DND-41 (cell line): ENCODE measurements at regions not wholly inside any gene's neighbourhood (a gene's known extent, or its start where the extent isn't known, plus 50 kb on each side); places are given as distances from the start of the nearest gene placed in this dataset.

Experiments used
- ATAC-seq: fragments of 200-7000 bp; cut with Tn5 transposase; 3 replicates; pipeline ENCODE4 v1.9.1; 2021; ENCODE audit warnings: low read depth; ENCODE audit not compliant: insufficient read depth
- DNase-seq: peaks from one replicate; pipeline ENCODE4 v3.0.0-alpha.2; 2020
- H2AFZ ChIP-seq: 2 replicates; pipeline ENCODE4 v1.6.0; 2012; ENCODE audit warnings: low read depth, low read length
- H3K27ac ChIP-seq: 2 replicates; pipeline ENCODE4 v1.5.1; 2012; ENCODE audit warnings: low read length, inconsistent platforms
- H3K27me3 ChIP-seq: fragments of 200-600 bp; sonication (generic); 2 replicates; pipeline ENCODE4 v1.6.0; 2012; ENCODE audit warnings: low read length, mild to moderate bottlenecking, inconsistent platforms; ENCODE audit not compliant: insufficient read depth, poor library complexity
- H3K36me3 ChIP-seq: 2 replicates; pipeline ENCODE4 v1.5.1; 2012; ENCODE audit warnings: low read length, inconsistent platforms; ENCODE audit not compliant: insufficient read depth
- H3K4me1 ChIP-seq: 2 replicates; pipeline ENCODE4 v1.5.1; 2012; ENCODE audit warnings: mild to moderate bottlenecking, low read length; ENCODE audit not compliant: insufficient read depth
- H3K4me2 ChIP-seq: 2 replicates; pipeline ENCODE4 v1.6.0; 2012; ENCODE audit warnings: mild to moderate bottlenecking, moderate library complexity, low read length, inconsistent platforms; ENCODE audit not compliant: insufficient read depth
- H3K4me3 ChIP-seq, 2 experiments: fragments of 200-600 bp in 1 of 2; shearing (Covaris generic) in 1 of 2; 2 replicates each; pipeline ENCODE4 v1.5.1; 2012 to 2016; ENCODE audit warnings: inconsistent platforms in 2 of 2, low read length in 2 of 2, mild to moderate bottlenecking in 2 of 2, low read depth in 1 of 2, moderate library complexity in 1 of 2
- H3K79me2 ChIP-seq: 2 replicates; pipeline ENCODE4 v1.6.0; 2012; ENCODE audit warnings: low read length, inconsistent platforms; ENCODE audit not compliant: insufficient read depth
- H3K9ac ChIP-seq: 2 replicates; pipeline ENCODE4 v1.6.0; 2012; ENCODE audit warnings: low read depth, mild to moderate bottlenecking, inconsistent platforms, low read length, moderate library complexity
- H3K9me3 ChIP-seq: 2 replicates; pipeline ENCODE4 v1.5.1; 2012; ENCODE audit warnings: low read length, moderate library complexity, mild to moderate bottlenecking, inconsistent platforms; ENCODE audit not compliant: insufficient read depth, severe bottlenecking
- H4K20me1 ChIP-seq: 2 replicates; pipeline ENCODE4 v1.6.0; 2012; ENCODE audit warnings: low read length; ENCODE audit not compliant: insufficient read depth
- EZH2 ChIP-seq: IDR thresholded peaks from 3 replicates; pipeline ENCODE4 v1.6.1; 2012; ENCODE audit warnings: borderline replicate concordance, low read depth, mild to moderate bottlenecking, moderate library complexity, low read length, inconsistent platforms; ENCODE audit not compliant: severe bottlenecking
- TF ChIP-seq, protein P1 (sequence below): IDR thresholded peaks from 2 replicates; pipeline ENCODE4 v1.5.1; 2012; ENCODE audit warnings: borderline replicate concordance, low read length, moderate library complexity, mild to moderate bottlenecking; ENCODE audit not compliant: poor library complexity, severe bottlenecking; ENCODE audit errors: extremely low read depth

DNA sequence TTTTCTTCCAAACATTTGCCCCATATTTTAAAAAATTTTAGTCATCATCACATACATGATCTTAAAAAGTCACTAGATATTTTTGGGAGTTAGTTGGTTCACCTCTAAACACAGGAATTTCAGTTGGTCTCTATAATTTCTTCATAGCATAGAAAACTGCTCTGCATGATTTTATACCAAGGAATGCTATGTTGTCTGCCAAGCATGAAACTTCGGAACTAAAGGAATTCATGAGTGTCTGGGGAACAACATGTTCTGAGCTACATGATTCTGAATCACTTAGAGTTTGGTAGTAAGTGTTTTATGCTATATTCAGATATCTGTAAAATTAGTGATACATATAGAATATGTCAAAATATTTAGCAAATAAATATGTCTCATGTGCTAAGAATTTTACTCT, 957.8 kb downstream of the GATA3 start:
- no peak overlapping the region for H2AFZ ChIP-seq
- H3K4me2 ChIP-seq: no peak overlapping the region
- H3K4me3 ChIP-seq: no peak overlapping the region
- H3K36me3 ChIP-seq: no peaks in the 10 kb centered on the region
- H3K27me3 ChIP-seq: no peaks in the 10 kb centered on the region
- peaks cover 18% of the 10 kb centered on the region for H3K4me1 ChIP-seq
- H3K9ac ChIP-seq: no peak overlapping the region
- no peaks in the 10 kb centered on the region for H3K79me2 ChIP-seq
- no peaks in the 10 kb centered on the region for H3K9me3 ChIP-seq
- no peak for ATAC-seq
- H3K27ac ChIP-seq: no peak overlapping the region
- TF ChIP-seq, protein P1, sequence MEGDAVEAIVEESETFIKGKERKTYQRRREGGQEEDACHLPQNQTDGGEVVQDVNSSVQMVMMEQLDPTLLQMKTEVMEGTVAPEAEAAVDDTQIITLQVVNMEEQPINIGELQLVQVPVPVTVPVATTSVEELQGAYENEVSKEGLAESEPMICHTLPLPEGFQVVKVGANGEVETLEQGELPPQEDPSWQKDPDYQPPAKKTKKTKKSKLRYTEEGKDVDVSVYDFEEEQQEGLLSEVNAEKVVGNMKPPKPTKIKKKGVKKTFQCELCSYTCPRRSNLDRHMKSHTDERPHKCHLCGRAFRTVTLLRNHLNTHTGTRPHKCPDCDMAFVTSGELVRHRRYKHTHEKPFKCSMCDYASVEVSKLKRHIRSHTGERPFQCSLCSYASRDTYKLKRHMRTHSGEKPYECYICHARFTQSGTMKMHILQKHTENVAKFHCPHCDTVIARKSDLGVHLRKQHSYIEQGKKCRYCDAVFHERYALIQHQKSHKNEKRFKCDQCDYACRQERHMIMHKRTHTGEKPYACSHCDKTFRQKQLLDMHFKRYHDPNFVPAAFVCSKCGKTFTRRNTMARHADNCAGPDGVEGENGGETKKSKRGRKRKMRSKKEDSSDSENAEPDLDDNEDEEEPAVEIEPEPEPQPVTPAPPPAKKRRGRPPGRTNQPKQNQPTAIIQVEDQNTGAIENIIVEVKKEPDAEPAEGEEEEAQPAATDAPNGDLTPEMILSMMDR: no peak
- TF ChIP-seq EZH2: no peak
- DNase-seq: no peak
- H4K20me1 ChIP-seq: no peaks in the 10 kb centered on the region

DNA sequence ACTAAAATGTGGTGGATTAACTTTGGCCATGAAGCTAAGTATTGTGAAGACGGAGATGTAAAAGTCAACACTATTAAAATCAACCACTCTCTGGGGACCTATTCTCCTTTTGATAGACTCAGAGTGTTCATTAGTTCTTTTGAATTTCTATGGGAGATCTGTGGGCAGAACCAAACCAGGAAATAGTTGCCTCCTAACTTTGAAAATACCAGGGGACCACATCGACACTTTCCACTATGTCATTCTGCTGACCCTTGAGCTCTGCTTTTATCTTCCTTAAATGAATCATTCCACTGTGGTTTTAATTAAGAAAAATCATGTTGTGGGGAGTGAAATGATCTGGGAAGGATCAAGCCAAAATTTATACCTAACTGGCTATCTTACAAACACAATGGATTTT, 960.5 kb downstream of the GATA3 start:
- Histone ChIP-seq H3K27ac (no peak overlapping the region), H2AFZ (no peak overlapping the region), H3K36me3 (no peaks in the 10 kb centered on the region), H3K4me2 (no peak overlapping the region), H3K27me3 (no peaks in the 10 kb centered on the region), H3K9ac (no peak overlapping the region), H3K4me1 (peaks cover 9% of the 10 kb centered on the region), H3K4me3 (no peak overlapping the region), H4K20me1 (no peaks in the 10 kb centered on the region), H3K9me3 (no peaks in the 10 kb centered on the region), H3K79me2 (no peaks in the 10 kb centered on the region)
- DNase-seq (no peak), ATAC-seq (no peak)
- TF ChIP-seq, protein P1: no peak
- no peak for TF ChIP-seq EZH2

DNA sequence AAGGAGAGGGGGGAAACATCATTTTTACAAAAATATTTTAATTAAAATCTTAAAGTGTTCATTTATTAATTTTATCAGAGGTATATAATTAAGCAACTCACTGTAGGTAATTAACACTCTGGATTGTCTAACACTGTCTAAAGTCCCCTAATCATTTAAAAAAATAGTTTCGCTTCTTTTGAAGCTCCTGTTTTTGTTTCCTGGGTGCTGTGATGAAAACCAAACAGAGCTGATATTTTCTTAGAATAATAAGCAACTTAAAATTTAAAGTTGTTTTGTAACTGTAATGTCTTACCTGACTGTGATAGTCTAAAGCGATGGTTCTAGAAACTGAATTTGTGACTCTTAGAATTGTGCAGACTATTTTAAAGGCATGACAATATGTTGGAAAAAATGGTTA, 961.0 kb downstream of the GATA3 start:
- H3K4me3 ChIP-seq: no peak overlapping the region
- no peak overlapping the region for H3K27ac ChIP-seq
- H3K9me3 ChIP-seq: no peaks in the 10 kb centered on the region
- H3K27me3 ChIP-seq: no peaks in the 10 kb centered on the region
- TF ChIP-seq EZH2: no peak
- TF ChIP-seq, protein P1: no peak
- ATAC-seq (peak; percentile 49; the same call in 1 of the 3 replicates), DNase-seq (no peak)
- no peaks in the 10 kb centered on the region for H4K20me1 ChIP-seq
- no peak overlapping the region for H3K4me2 ChIP-seq
- no peaks in the 10 kb centered on the region for H3K79me2 ChIP-seq
- H3K36me3 ChIP-seq: no peaks in the 10 kb centered on the region
- H2AFZ ChIP-seq: no peak overlapping the region
- peaks cover 5% of the 10 kb centered on the region for H3K4me1 ChIP-seq
- H3K9ac ChIP-seq: no peak overlapping the region

DNA sequence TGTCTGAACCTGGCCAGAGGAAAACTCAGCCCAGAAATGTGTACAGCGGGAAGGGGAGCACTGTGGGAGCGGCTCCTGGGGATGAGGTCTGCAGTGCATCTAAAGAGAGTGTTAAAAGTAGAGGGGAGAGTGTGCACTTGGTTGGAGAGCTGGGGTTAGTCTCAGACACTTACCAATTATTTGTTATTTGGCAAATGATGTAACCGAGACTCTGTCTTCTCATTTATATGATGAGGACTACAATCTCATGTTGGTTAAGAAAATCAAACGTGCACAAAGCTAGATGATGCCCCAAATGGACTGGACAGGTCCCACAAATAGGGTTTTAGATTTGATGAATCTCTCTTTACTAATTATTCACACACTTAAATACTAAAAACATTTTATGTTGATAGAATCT, 962.4 kb downstream of the GATA3 start:
- TF ChIP-seq, protein P1: no peak
- TF ChIP-seq EZH2: no peak
- Histone ChIP-seq H4K20me1 (no peaks in the 10 kb centered on the region), H3K36me3 (no peaks in the 10 kb centered on the region), H3K9me3 (no peaks in the 10 kb centered on the region), H2AFZ (no peak overlapping the region), H3K9ac (no peak overlapping the region), H3K79me2 (no peaks in the 10 kb centered on the region), H3K4me2 (no peak overlapping the region), H3K4me1 (no peaks in the 10 kb centered on the region; the same call in 1 of the 2 replicates), H3K27ac (no peak overlapping the region), H3K4me3 (no peak overlapping the region), H3K27me3 (no peaks in the 10 kb centered on the region)
- no peak for ATAC-seq
- DNase-seq: no peak
